WERI-Rb-1 (cell line): ENCODE measurements at regions not wholly inside any gene's neighbourhood (a gene's known extent, or its start where the extent isn't known, plus 50 kb on each side); places are given as distances from the start of the nearest gene placed in this dataset.
A peak's percentile ranks its signal among the peaks of the same experiment; 100 is the strongest.

Experiments
- DNase-seq: peaks from one replicate; pipeline ENCODE4 v3.0.0-alpha.2; 2020
- H3K27ac ChIP-seq: fragments of 250-450 bp; sonication (Bioruptor Pico); 2 replicates; pipeline ENCODE4 v1.5.1; 2020; ENCODE audit warnings: mild to moderate bottlenecking, moderate library complexity
- H3K27me3 ChIP-seq: fragments of 250-450 bp; sonication (Bioruptor Pico); 2 replicates; pipeline ENCODE4 v1.5.1; 2021; ENCODE audit warnings: mild to moderate bottlenecking, low read depth, moderate library complexity; ENCODE audit not compliant: insufficient read depth, severe bottlenecking
- H3K36me3 ChIP-seq: fragments of 250-450 bp; sonication (Bioruptor Pico); 2 replicates; pipeline ENCODE4 v1.5.1; 2020; ENCODE audit warnings: mild to moderate bottlenecking, moderate library complexity
- H3K4me3 ChIP-seq: 2 replicates; pipeline ENCODE4 v1.5.1; 2011; ENCODE audit warnings: low read depth, mild to moderate bottlenecking, control low read depth, low read length
- H3K9me3 ChIP-seq: fragments of 250-450 bp; sonication (Bioruptor Pico); 2 replicates; pipeline ENCODE4 v1.5.1; 2021; ENCODE audit warnings: mild to moderate bottlenecking, moderate library complexity; ENCODE audit not compliant: severe bottlenecking
- TF ChIP-seq, protein P1 (sequence below): IDR thresholded peaks from 2 replicates; pipeline ENCODE4 v1.5.1; 2011; ENCODE audit warnings: low read depth, mild to moderate bottlenecking, control low read depth, inconsistent platforms, low read length

DNA sequence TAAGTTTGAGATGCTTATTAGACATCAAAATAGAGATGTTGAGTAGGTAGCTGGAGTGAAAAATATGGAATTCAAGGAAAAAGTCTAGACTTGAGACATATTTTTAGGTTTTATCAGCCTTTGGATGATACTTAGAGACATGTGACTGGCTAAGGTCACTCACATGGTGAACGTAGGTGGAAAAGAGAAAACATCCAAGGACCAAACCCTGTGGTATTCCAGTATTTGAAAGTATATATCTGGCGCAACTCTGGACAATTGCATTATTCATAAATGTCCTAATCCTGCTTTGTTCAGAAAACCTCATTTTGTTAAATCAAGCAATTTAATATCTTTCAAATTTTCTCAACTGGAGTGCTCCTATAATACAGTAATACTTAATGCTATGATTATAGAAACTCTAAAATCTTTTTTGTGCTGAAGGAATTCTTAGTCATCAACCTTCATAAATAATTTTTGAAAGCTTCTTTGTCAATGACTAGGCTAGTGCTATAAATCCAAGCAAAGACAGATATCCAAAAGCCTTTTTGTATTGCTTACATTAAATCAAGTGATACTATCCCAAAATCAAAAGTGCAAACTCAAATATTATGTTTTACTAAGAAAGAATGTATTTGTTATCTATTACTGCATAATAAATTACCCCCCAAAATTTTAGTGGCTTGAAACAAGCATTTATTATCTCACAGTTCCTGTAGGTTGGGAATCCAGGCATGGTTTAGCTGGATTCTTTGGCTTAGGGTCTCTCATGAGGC lies 452.0 kb downstream of the ENC1 start:
- no peak for DNase-seq
- Histone ChIP-seq H3K9me3 (no peaks in the 10 kb centered on the region), H3K27ac (no peak overlapping the region), H3K4me3 (no peak overlapping the region), H3K36me3 (no peaks in the 10 kb centered on the region), H3K27me3 (no peaks in the 10 kb centered on the region)
- TF ChIP-seq, protein P1, sequence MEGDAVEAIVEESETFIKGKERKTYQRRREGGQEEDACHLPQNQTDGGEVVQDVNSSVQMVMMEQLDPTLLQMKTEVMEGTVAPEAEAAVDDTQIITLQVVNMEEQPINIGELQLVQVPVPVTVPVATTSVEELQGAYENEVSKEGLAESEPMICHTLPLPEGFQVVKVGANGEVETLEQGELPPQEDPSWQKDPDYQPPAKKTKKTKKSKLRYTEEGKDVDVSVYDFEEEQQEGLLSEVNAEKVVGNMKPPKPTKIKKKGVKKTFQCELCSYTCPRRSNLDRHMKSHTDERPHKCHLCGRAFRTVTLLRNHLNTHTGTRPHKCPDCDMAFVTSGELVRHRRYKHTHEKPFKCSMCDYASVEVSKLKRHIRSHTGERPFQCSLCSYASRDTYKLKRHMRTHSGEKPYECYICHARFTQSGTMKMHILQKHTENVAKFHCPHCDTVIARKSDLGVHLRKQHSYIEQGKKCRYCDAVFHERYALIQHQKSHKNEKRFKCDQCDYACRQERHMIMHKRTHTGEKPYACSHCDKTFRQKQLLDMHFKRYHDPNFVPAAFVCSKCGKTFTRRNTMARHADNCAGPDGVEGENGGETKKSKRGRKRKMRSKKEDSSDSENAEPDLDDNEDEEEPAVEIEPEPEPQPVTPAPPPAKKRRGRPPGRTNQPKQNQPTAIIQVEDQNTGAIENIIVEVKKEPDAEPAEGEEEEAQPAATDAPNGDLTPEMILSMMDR: no peak

DNA sequence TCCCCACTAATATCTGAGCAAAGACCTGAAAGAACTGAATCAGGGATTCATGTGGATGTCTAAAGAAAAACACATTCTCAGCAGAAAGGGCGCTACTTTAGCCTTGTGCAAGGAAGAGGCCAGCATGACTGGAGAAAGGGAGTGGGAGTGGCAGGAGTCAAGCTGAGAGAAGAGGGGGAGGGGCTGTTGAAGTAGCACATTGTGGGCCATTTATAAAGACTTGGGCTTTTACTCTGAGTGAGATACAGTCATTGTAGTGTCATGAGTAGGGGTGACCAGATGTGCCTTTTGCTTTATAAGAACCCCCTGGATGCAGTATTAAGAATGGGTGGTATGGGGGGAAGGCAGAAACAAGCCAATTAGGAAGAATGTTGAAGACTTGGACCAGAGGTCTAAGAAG lies 452.8 kb downstream of the ENC1 start:
- TF ChIP-seq, protein P1: no peak
- H3K27me3 ChIP-seq: no peaks in the 10 kb centered on the region
- H3K27ac ChIP-seq: no peak overlapping the region
- H3K4me3 ChIP-seq: no peak overlapping the region
- no peaks in the 10 kb centered on the region for H3K9me3 ChIP-seq
- H3K36me3 ChIP-seq: no peaks in the 10 kb centered on the region
- peak; percentile 19 for DNase-seq

DNA sequence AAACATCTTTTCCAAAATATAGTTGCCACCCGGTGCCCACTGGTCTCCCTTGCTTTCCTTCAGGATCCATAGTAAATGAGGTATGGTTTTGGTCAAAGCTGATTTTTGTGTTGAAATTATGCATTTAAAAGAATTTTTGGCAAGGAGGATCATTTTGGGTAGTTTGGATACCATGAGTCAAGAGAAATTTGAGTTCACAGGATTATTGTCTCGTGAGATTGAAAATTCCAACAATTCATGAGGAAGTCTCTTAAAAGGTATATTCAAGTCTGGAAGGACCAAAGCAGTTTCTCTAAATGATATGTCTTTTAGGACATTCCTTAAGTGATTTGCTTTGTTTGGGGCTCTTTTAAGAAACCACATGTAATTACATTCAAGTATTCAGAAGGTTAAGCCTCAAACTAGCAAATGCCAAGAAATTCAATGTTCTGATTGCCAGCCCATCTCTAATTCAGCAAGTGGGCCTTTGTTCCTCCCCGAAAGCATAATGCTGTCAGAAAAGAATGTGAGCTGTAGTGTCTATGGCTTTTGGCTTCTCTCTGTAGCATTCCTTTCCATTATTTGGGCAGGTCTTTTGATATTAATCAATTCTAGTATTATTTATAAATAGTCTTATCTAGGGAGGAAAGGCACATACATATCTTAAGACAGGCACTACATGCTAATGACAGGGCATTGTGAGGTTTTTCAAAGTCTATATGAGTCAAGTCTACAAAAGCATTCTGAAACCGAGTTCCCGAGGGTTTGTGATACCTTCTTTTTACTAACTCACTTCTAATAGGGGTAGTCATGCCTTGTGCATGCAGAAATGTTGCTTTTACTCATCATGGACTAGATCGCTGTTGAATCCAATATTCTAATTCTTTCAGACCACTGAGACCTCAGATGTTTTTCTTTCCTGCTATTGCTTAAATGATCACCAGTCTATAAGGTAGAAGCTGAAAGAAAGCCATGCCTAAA lies 453.9 kb downstream of the ENC1 start:
- DNase-seq: no peak
- TF ChIP-seq, protein P1: no peak
- no peaks in the 10 kb centered on the region for H3K36me3 ChIP-seq
- no peaks in the 10 kb centered on the region for H3K27me3 ChIP-seq
- no peaks in the 10 kb centered on the region for H3K9me3 ChIP-seq
- H3K27ac ChIP-seq: no peak overlapping the region
- H3K4me3 ChIP-seq: no peak overlapping the region

DNA sequence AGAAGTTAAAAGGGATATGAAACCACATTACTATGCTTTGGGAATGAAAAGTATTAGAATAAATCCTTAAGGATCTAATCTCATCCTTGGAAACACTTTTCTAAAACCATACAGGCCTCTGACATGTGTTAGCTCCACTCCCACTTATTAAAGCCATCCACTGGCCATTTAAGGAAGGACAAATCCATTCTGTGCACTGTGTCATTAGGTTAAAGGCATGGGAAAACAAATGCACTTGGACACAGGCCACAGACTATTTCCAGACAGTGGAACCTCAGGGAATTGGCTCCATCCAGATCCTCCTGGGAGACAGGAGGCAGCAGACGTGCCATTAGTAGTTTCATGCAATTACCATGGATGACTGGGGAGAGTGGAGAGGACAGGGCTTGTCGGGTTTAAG lies 454.9 kb downstream of the ENC1 start:
- DNase-seq: no peak
- no peak overlapping the region for H3K27ac ChIP-seq
- no peaks in the 10 kb centered on the region for H3K27me3 ChIP-seq
- TF ChIP-seq, protein P1: 0 out of 2 replicates have a peak, but pooled peaks have one; percentile 11
- H3K4me3 ChIP-seq: no peak overlapping the region
- no peaks in the 10 kb centered on the region for H3K36me3 ChIP-seq
- no peaks in the 10 kb centered on the region for H3K9me3 ChIP-seq

DNA sequence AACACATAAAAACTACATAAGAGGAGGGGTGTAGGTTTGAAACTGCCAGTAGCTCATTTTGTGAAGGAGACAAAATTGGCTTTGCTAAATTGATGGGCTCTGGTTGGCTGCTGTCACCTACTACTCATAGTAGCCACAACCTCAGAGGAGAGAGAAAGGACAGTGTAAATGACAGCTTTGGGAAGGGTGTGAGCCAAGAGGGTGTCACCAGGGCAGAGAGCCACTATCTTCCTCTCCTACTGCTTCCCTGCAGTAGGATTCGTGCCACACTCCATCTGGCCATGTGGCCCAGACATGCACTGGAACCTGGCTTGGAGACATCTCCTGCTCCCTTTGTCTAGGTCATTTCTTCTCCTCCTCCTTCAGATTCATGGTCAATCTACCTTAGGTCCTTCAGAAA lies 455.9 kb downstream of the ENC1 start:
- no peak for DNase-seq
- no peaks in the 10 kb centered on the region for H3K36me3 ChIP-seq
- no peak overlapping the region for H3K27ac ChIP-seq
- H3K9me3 ChIP-seq: no peaks in the 10 kb centered on the region
- TF ChIP-seq, protein P1: no peak
- H3K4me3 ChIP-seq: no peak overlapping the region
- no peaks in the 10 kb centered on the region for H3K27me3 ChIP-seq
